IMR-90 (cell line): ENCODE measurements at regions not wholly inside any gene's neighbourhood (a gene's known extent, or its start where the extent isn't known, plus 50 kb on each side); places are given as distances from the start of the nearest gene placed in this dataset.

Source experiments
- ATAC-seq: fragments of 200-7000 bp; cut with Tn5 transposase; 2 replicates; pipeline ENCODE4 v1.9.1; 2020; ENCODE audit warnings: low read depth, mild to moderate bottlenecking, moderate library complexity
- BruUV-seq: library from RNA; stranded (reverse); fragments of 400-500 nt; replicated peaks from 2 replicates; lab custom pipeline; 2021; lab: Mats Ljungman, UMichigan
- CTCF ChIA-PET: fragments of 300-600 bp; formaldehyde crosslinking; extraction: SDS; loops from one replicate; lab custom pipeline; 2021; ENCODE audit warnings: antibody characterized with exemption; lab: Yijun Ruan, JAX
- POLR2A ChIA-PET: fragments of 300-600 bp; sonication (Branson Sonifier 250); formaldehyde crosslinking; loops from one replicate; lab custom pipeline; 2022; ENCODE audit warnings: antibody characterized with exemption; ENCODE audit not compliant: unreplicated experiment; lab: Charles Lee
- DNase-seq: peaks from one replicate; pipeline ENCODE4 v3.0.0; 2013
- H2AFZ ChIP-seq: replicated peaks from 2 replicates; pipeline ENCODE3; 2013; ENCODE audit warnings: low read length, mild to moderate bottlenecking; ENCODE audit not compliant: poor library complexity
- H2AK5ac ChIP-seq: 2 replicates; pipeline ENCODE4 v1.6.1; 2013; ENCODE audit warnings: low read depth, low read length, inconsistent platforms
- H2AK9ac ChIP-seq: replicated peaks from 2 replicates; pipeline ENCODE3; 2013; ENCODE audit warnings: mild to moderate bottlenecking, low read depth, low read length, moderate library complexity; ENCODE audit not compliant: poor library complexity
- H2BK120ac ChIP-seq: 2 replicates; pipeline ENCODE4 v1.6.1; 2013; ENCODE audit warnings: low read depth, low read length, inconsistent platforms
- H2BK15ac ChIP-seq: 3 replicates; pipeline ENCODE4 v1.6.1; 2013; ENCODE audit warnings: low read depth, low read length, inconsistent platforms
- H2BK20ac ChIP-seq: 2 replicates; pipeline ENCODE4 v1.6.1; 2013; ENCODE audit warnings: low read depth, mild to moderate bottlenecking, inconsistent platforms, low read length, moderate library complexity
- H2BK5ac ChIP-seq: 2 replicates; pipeline ENCODE4 v1.6.1; 2013; ENCODE audit warnings: mild to moderate bottlenecking, low read depth, low read length, inconsistent platforms; ENCODE audit not compliant: poor library complexity, severe bottlenecking
- H3K14ac ChIP-seq: replicated peaks from 2 replicates; pipeline ENCODE4 v1.6.1; 2013; ENCODE audit warnings: low read depth, low read length, inconsistent platforms
- H3K18ac ChIP-seq: 2 replicates; pipeline ENCODE4 v1.6.1; 2013; ENCODE audit warnings: low read depth, low read length, control low read depth
- H3K23ac ChIP-seq: 2 replicates; pipeline ENCODE4 v1.6.1; 2013; ENCODE audit warnings: low read depth, low read length, inconsistent platforms
- H3K27ac ChIP-seq: 2 replicates; pipeline ENCODE4 v1.5.1; 2013; ENCODE audit warnings: mild to moderate bottlenecking, control low read depth, low read length; ENCODE audit not compliant: insufficient read depth
- H3K27me3 ChIP-seq: 2 replicates; pipeline ENCODE4 v1.6.1; 2013; ENCODE audit warnings: low read length; ENCODE audit not compliant: control insufficient read depth, insufficient read depth
- H3K36me3 ChIP-seq: 2 replicates; pipeline ENCODE4 v1.6.1; 2013; ENCODE audit warnings: low read length, mixed read lengths; ENCODE audit not compliant: control insufficient read depth, insufficient read depth
- H3K4ac ChIP-seq: 2 replicates; pipeline ENCODE4 v1.6.1; 2013; ENCODE audit warnings: low read depth, low read length, inconsistent platforms
- H3K4me1 ChIP-seq: 2 replicates; pipeline ENCODE4 v1.6.1; 2013; ENCODE audit warnings: low read length, mixed read lengths; ENCODE audit not compliant: control insufficient read depth, insufficient read depth
- H3K4me2 ChIP-seq: 2 replicates; pipeline ENCODE4 v1.6.1; 2013; ENCODE audit warnings: low read depth, mild to moderate bottlenecking, control low read depth, low read length, moderate library complexity
- H3K4me3 ChIP-seq: 2 replicates; pipeline ENCODE4 v1.5.1; 2013; ENCODE audit warnings: low read depth, mild to moderate bottlenecking, control low read depth, low read length, moderate library complexity; ENCODE audit not compliant: insufficient read depth
- H3K56ac ChIP-seq: 2 replicates; pipeline ENCODE4 v1.6.1; 2013; ENCODE audit warnings: low read length, inconsistent platforms; ENCODE audit not compliant: insufficient read depth; ENCODE audit errors: extremely low read depth
- H3K79me1 ChIP-seq, 2 experiments: 2 replicates each; pipeline ENCODE4 v1.6.1; 2013; ENCODE audit warnings: low read length in 2 of 2, inconsistent platforms in 1 of 2, low read depth in 1 of 2
- H3K9ac ChIP-seq: 2 replicates; pipeline ENCODE4 v1.6.1; 2013; ENCODE audit warnings: low read depth, low read length, control low read depth
- H3K9me1 ChIP-seq: 2 replicates; pipeline ENCODE4 v1.6.1; 2013; ENCODE audit warnings: low read length, inconsistent platforms; ENCODE audit not compliant: insufficient read depth
- H3K9me3 ChIP-seq: 2 replicates; pipeline ENCODE4 v1.6.1; 2013; ENCODE audit warnings: low read length; ENCODE audit not compliant: control insufficient read depth, insufficient read depth
- H4K20me1 ChIP-seq: 2 replicates; pipeline ENCODE4 v1.6.1; 2013; ENCODE audit warnings: low read length, inconsistent platforms; ENCODE audit not compliant: insufficient read depth
- H4K5ac ChIP-seq: 2 replicates; pipeline ENCODE4 v1.6.1; 2013; ENCODE audit warnings: mild to moderate bottlenecking, low read depth, low read length, control low read depth
- H4K8ac ChIP-seq, 2 experiments: 2 replicates each; pipeline ENCODE4 v1.6.1; 2013; ENCODE audit warnings: low read depth in 2 of 2, low read length in 2 of 2, control low read depth in 1 of 2, inconsistent platforms in 1 of 2
- H4K91ac ChIP-seq: 2 replicates; pipeline ENCODE4 v1.6.1; 2013; ENCODE audit warnings: low read depth, low read length, inconsistent platforms; ENCODE audit not compliant: insufficient read depth
- BHLHE40 ChIP-seq: fragments of 150-350 bp; IDR thresholded peaks from 2 replicates; pipeline ENCODE4 v1.6.1; 2016; ENCODE audit warnings: mild to moderate bottlenecking, low read depth, low read length
- CHD1 ChIP-seq: IDR thresholded peaks from 2 replicates; pipeline ENCODE4 v1.6.1; 2012; ENCODE audit warnings: low read depth, low read length, improper control_type of control experiment
- FOS ChIP-seq: fragments of 150-350 bp; IDR thresholded peaks from 2 replicates; pipeline ENCODE4 v1.6.1; 2016; ENCODE audit warnings: low read depth, low read length
- MAFK ChIP-seq: IDR thresholded peaks from 2 replicates; pipeline ENCODE4 v1.6.1; 2012; ENCODE audit warnings: low read depth, low read length, improper control_type of control experiment
- MAZ ChIP-seq: IDR thresholded peaks from 2 replicates; pipeline ENCODE4 v1.6.1; 2012; ENCODE audit warnings: low read depth, mild to moderate bottlenecking, low read length, improper control_type of control experiment, moderate library complexity, borderline replicate concordance
- MXI1 ChIP-seq: IDR thresholded peaks from 2 replicates; pipeline ENCODE4 v1.6.1; 2012; ENCODE audit warnings: low read depth, mild to moderate bottlenecking, low read length, moderate library complexity, borderline replicate concordance
- NFE2L2 ChIP-seq: fragments of 150-350 bp; IDR thresholded peaks from 2 replicates; pipeline ENCODE4 v1.6.1; 2016; ENCODE audit warnings: low read depth, mild to moderate bottlenecking, low read length
- SMC3 ChIP-seq: fragments of 150-350 bp; IDR thresholded peaks from 2 replicates; pipeline ENCODE4 v1.6.1; 2016; ENCODE audit warnings: low read depth, mild to moderate bottlenecking, antibody characterized with exemption, low read length, moderate library complexity
- USF2 ChIP-seq: fragments of 150-350 bp; IDR thresholded peaks from 2 replicates; pipeline ENCODE4 v1.6.1; 2017; ENCODE audit warnings: mild to moderate bottlenecking, antibody characterized with exemption, low read length, low read depth
- dilution Hi-C: fragments of 300-500 bp; cut with HindIII; formaldehyde crosslinking; loops from one replicate; pipeline ENCODE4 v1.14.3; 2018; ENCODE audit warnings: low sequenced_read_pairs; ENCODE audit not compliant: unreplicated experiment
- in situ Hi-C: fragments of 300-500 bp; cut with MboI; formaldehyde crosslinking; loops from 3 replicates; pipeline ENCODE4 v1.14.3; 2019; ENCODE audit warnings: low sequenced_read_pairs, inconsistent platforms, mixed read lengths
- intact Hi-C: fragments of 100-400 bp; cut with micrococcal nuclease; formaldehyde crosslinking; loops from 2 replicates; pipeline ENCODE4 v1.10.0; 2022
- TF ChIP-seq, protein P1 (sequence below): fragments of 150-350 bp; IDR thresholded peaks from 2 replicates; pipeline ENCODE4 v1.6.1; 2016; ENCODE audit warnings: low read depth, mild to moderate bottlenecking, low read length, moderate library complexity, borderline replicate concordance

GRCh38 chr2:16851126-16851525, 185.5 kb upstream of the CYRIA start:
- TF ChIP-seq, protein P1, sequence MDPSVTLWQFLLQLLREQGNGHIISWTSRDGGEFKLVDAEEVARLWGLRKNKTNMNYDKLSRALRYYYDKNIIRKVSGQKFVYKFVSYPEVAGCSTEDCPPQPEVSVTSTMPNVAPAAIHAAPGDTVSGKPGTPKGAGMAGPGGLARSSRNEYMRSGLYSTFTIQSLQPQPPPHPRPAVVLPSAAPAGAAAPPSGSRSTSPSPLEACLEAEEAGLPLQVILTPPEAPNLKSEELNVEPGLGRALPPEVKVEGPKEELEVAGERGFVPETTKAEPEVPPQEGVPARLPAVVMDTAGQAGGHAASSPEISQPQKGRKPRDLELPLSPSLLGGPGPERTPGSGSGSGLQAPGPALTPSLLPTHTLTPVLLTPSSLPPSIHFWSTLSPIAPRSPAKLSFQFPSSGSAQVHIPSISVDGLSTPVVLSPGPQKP = no peak
- TF ChIP-seq SMC3 (no peak), MAFK (no peak), FOS (no peak), CHD1 (no peak), USF2 (no peak), NFE2L2 (no peak), MAZ (no peak), BHLHE40 (no peak), MXI1 (no peak)
- ATAC-seq (no peak), DNase-seq (no peak)

More at GRCh38 chr2:16851126-16851525, 185.5 kb upstream of the CYRIA start:
- H3K9me3 ChIP-seq = peaks cover 12% of the 10 kb centered on the region
- dilution Hi-C loops = no loop called here
- no peak overlapping the region for H3K4ac ChIP-seq
- H2AFZ ChIP-seq = no peak overlapping the region
- no peak overlapping the region for H3K4me3 ChIP-seq
- H2BK15ac ChIP-seq = no peak overlapping the region
- no peaks in the 10 kb centered on the region for H3K4me1 ChIP-seq
- no peak overlapping the region for H3K9ac ChIP-seq
- intact Hi-C loops = no loop called here
- POLR2A ChIA-PET = no interaction called here
- no peak overlapping the region for H3K27ac ChIP-seq
- in situ Hi-C loops = no loop called here
- H3K18ac ChIP-seq = no peak overlapping the region
- CTCF ChIA-PET = no interaction called here
- no peaks in the 10 kb centered on the region for H3K9me1 ChIP-seq
- no peaks in the 10 kb centered on the region for H3K36me3 ChIP-seq
- H2AK5ac ChIP-seq = no peak overlapping the region
- no peak overlapping the region for H4K5ac ChIP-seq
- H3K4me2 ChIP-seq = no peak overlapping the region
- no peak overlapping the region for H4K8ac ChIP-seq
- H2BK5ac ChIP-seq = no peak overlapping the region
- H2BK120ac ChIP-seq = no peak overlapping the region
- H2AK9ac ChIP-seq = no peak overlapping the region
- H3K79me1 ChIP-seq = no peaks in the 10 kb centered on the region
- no peak overlapping the region for H3K23ac ChIP-seq
- H4K20me1 ChIP-seq = no peaks in the 10 kb centered on the region
- H2BK20ac ChIP-seq = no peak overlapping the region
- H3K27me3 ChIP-seq = no peaks in the 10 kb centered on the region
- no peak overlapping the region for H4K91ac ChIP-seq
- no peak overlapping the region for H3K14ac ChIP-seq
- BruUV-seq = no TSS peak
- no peak overlapping the region for H3K56ac ChIP-seq
